Lower lobe of right lung (tissue), 2 donors: ENCODE measurements at regions not wholly inside any gene's neighbourhood (a gene's known extent, or its start where the extent isn't known, plus 50 kb on each side); places are given as distances from the start of the nearest gene placed in this dataset.

Experiments
- ATAC-seq, 2 donors: fragments of 200-7000 bp; cut with Tn5 transposase; one replicate each; pipeline ENCODE4 v1.9.1; 2020 to 2022; ENCODE audit warnings: mild to moderate bottlenecking in 2 of 2, moderate library complexity in 2 of 2
- DNase-seq: peaks from one replicate; pipeline ENCODE4 v3.0.0-alpha.2; 2020
- H3K27ac ChIP-seq: fragments of 200-600 bp; one replicate; pipeline ENCODE4 v1.8.0; 2022
- H3K27me3 ChIP-seq: fragments of 200-600 bp; one replicate; pipeline ENCODE4 v1.8.0; 2022; ENCODE audit warnings: low read depth
- H3K36me3 ChIP-seq: fragments of 200-600 bp; one replicate; pipeline ENCODE4 v1.8.0; 2022; ENCODE audit warnings: mild to moderate bottlenecking
- H3K4me1 ChIP-seq: fragments of 200-600 bp; one replicate; pipeline ENCODE4 v1.8.0; 2022
- H3K4me3 ChIP-seq: fragments of 200-600 bp; one replicate; pipeline ENCODE4 v1.8.0; 2022; ENCODE audit warnings: mild to moderate bottlenecking
- H3K9me3 ChIP-seq: fragments of 200-600 bp; one replicate; pipeline ENCODE4 v1.8.0; 2022
- CTCF ChIP-seq: fragments of 200-600 bp; IDR thresholded peaks from one replicate; pipeline ENCODE4 v1.8.0; 2022; ENCODE audit warnings: antibody characterized with exemption, mild to moderate bottlenecking
- intact Hi-C: fragments of 100-400 bp; cut with DNase I; formaldehyde crosslinking; loops from one replicate; pipeline ENCODE4 v1.11.0; 2022
- donor health status: DM: no; HTN: yes; CAD: no; lungs with severe emphysema.

- Histone ChIP-seq H3K27me3 (peaks cover 24% of the 10 kb centered on the region), H3K9me3 (no peaks in the 10 kb centered on the region), H3K4me3 (no peak overlapping the region), H3K27ac (no peak overlapping the region), H3K36me3 (no peaks in the 10 kb centered on the region), H3K4me1 (no peaks in the 10 kb centered on the region)
- DNase-seq (peak; percentile 14), ATAC-seq (no peak)
- TF ChIP-seq CTCF, result no peak
- intact Hi-C loops, result no loop called here
Observed at GRCh38 chr9:135242049-135242396, 154.6 kb downstream of the OLFM1 start.

GRCh38 chr9:135242406-135242805, 154.9 kb downstream of the OLFM1 start:
- intact Hi-C loops, result no loop called here
- DNase-seq (peak; percentile 21), ATAC-seq (no peak)
- H3K4me3 ChIP-seq, result no peak overlapping the region
- no peaks in the 10 kb centered on the region for H3K9me3 ChIP-seq
- peaks cover 24% of the 10 kb centered on the region for H3K27me3 ChIP-seq
- no peaks in the 10 kb centered on the region for H3K36me3 ChIP-seq
- TF ChIP-seq CTCF, result no peak
- H3K4me1 ChIP-seq, result no peaks in the 10 kb centered on the region
- no peak overlapping the region for H3K27ac ChIP-seq

- intact Hi-C loops, result no loop called here
- Histone ChIP-seq H3K9me3 (no peaks in the 10 kb centered on the region), H3K27ac (no peak overlapping the region), H3K4me1 (no peaks in the 10 kb centered on the region), H3K36me3 (no peaks in the 10 kb centered on the region), H3K4me3 (no peak overlapping the region), H3K27me3 (peaks cover 24% of the 10 kb centered on the region)
- DNase-seq, result peak; percentile 34
- TF ChIP-seq CTCF, result no peak
- no peak for ATAC-seq
Observed at GRCh38 chr9:135243201-135244190, 156.0 kb downstream of the OLFM1 start.

GRCh38 chr9:135244271-135245221, 157.1 kb downstream of the OLFM1 start:
- Histone ChIP-seq H3K4me3 (no peak overlapping the region), H3K4me1 (no peaks in the 10 kb centered on the region), H3K9me3 (no peaks in the 10 kb centered on the region), H3K27me3 (peaks cover 24% of the 10 kb centered on the region), H3K27ac (no peak overlapping the region), H3K36me3 (no peaks in the 10 kb centered on the region)
- ATAC-seq (peak; percentile 58 to 65), DNase-seq (peak; percentile 61)
- TF ChIP-seq CTCF, result no peak
- intact Hi-C loops, result no loop called here

- intact Hi-C loops, result no loop called here
- H3K9me3 ChIP-seq, result no peaks in the 10 kb centered on the region
- H3K4me1 ChIP-seq, result no peaks in the 10 kb centered on the region
- peaks cover 24% of the 10 kb centered on the region for H3K27me3 ChIP-seq
- no peaks in the 10 kb centered on the region for H3K36me3 ChIP-seq
- TF ChIP-seq CTCF, result no peak
- no peak for ATAC-seq
- H3K4me3 ChIP-seq, result no peak overlapping the region
- no peak overlapping the region for H3K27ac ChIP-seq
- peak; percentile 21 for DNase-seq
Observed at GRCh38 chr9:135245482-135246247, 158.2 kb downstream of the OLFM1 start.
